Neuronal stem cell (in vitro differentiated cells): ENCODE measurements at regions not wholly inside any gene's neighbourhood (a gene's known extent, or its start where the extent isn't known, plus 50 kb on each side); places are given as distances from the start of the nearest gene placed in this dataset.

Experiments
- DNase-seq: peaks from one replicate; pipeline ENCODE4 v3.0.0-alpha.2; 2013; ENCODE audit warnings: low spot score
- H2AFZ ChIP-seq: one replicate; pipeline ENCODE4 v1.6.1; 2013; ENCODE audit warnings: mild to moderate bottlenecking, low read length, inconsistent platforms
- H2AK5ac ChIP-seq: 2 replicates; pipeline ENCODE4 v1.6.1; 2013; ENCODE audit warnings: low read depth, mild to moderate bottlenecking, inconsistent platforms, low read length, moderate library complexity, mixed read lengths
- H2BK120ac ChIP-seq: 2 replicates; pipeline ENCODE4 v1.6.1; 2013; ENCODE audit warnings: low read depth, mild to moderate bottlenecking, inconsistent platforms, low read length, moderate library complexity, mixed read lengths
- H2BK12ac ChIP-seq: one replicate; pipeline ENCODE4 v1.6.1; 2013; ENCODE audit warnings: low read length, inconsistent platforms
- H2BK15ac ChIP-seq: 2 replicates; pipeline ENCODE4 v1.6.1; 2013; ENCODE audit warnings: mild to moderate bottlenecking, low read length, inconsistent platforms, mixed read lengths
- H2BK5ac ChIP-seq: one replicate; pipeline ENCODE4 v1.6.1; 2013; ENCODE audit warnings: inconsistent platforms, mild to moderate bottlenecking, low read length, moderate library complexity
- H3K14ac ChIP-seq: one replicate; pipeline ENCODE4 v1.6.1; 2013; ENCODE audit warnings: low read length, inconsistent platforms
- H3K18ac ChIP-seq: 2 replicates; pipeline ENCODE4 v1.6.1; 2013; ENCODE audit warnings: low read length, inconsistent platforms
- H3K23ac ChIP-seq: 2 replicates; pipeline ENCODE4 v1.6.1; 2013; ENCODE audit warnings: low read depth, mild to moderate bottlenecking, mixed read lengths, low read length, inconsistent platforms; ENCODE audit not compliant: poor library complexity
- H3K27ac ChIP-seq: replicated peaks from 3 replicates; pipeline ENCODE4 v1.5.1; 2013; ENCODE audit warnings: low read length, inconsistent platforms
- H3K27me3 ChIP-seq, 3 experiments: 2 replicates each; pipeline ENCODE4 v1.6.1; 2013; ENCODE audit warnings: low read length in 3 of 3, mild to moderate bottlenecking in 2 of 3, inconsistent platforms in 1 of 3, low read depth in 1 of 3, mixed read lengths in 1 of 3, moderate library complexity in 1 of 3; ENCODE audit not compliant: control insufficient read depth in 3 of 3, insufficient read depth in 3 of 3
- H3K36me3 ChIP-seq, 2 donors: replicated peaks in 1 of 2; 2 replicates each; pipeline ENCODE4 v1.6.1; 2013; ENCODE audit warnings: low read length in 2 of 2; ENCODE audit not compliant: control insufficient read depth in 2 of 2, insufficient read depth in 2 of 2
- H3K4ac ChIP-seq: 2 replicates; pipeline ENCODE4 v1.6.1; 2013; ENCODE audit warnings: inconsistent platforms, mild to moderate bottlenecking, low read length, moderate library complexity
- H3K4me1 ChIP-seq, 2 donors: 1 replicate in 1 of 2; 2 replicates in 1 of 2; pipeline ENCODE4 v1.6.1; 2013; ENCODE audit warnings: low read length in 2 of 2, low read depth in 1 of 2; ENCODE audit not compliant: control insufficient read depth in 2 of 2, insufficient read depth in 1 of 2
- H3K4me2 ChIP-seq: one replicate; pipeline ENCODE4 v1.6.1; 2013; ENCODE audit warnings: mild to moderate bottlenecking, low read length, inconsistent platforms; ENCODE audit not compliant: insufficient read depth, poor library complexity, severe bottlenecking
- H3K4me3 ChIP-seq, 2 donors: 2 replicates each; pipeline ENCODE4 v1.5.1; 2013; ENCODE audit warnings: low read length in 2 of 2, mild to moderate bottlenecking in 2 of 2, inconsistent platforms in 1 of 2, moderate library complexity in 1 of 2
- H3K79me1 ChIP-seq: one replicate; pipeline ENCODE4 v1.6.1; 2013; ENCODE audit warnings: low read depth, mild to moderate bottlenecking, inconsistent platforms, low read length, moderate library complexity
- H3K9ac ChIP-seq: one replicate; pipeline ENCODE4 v1.6.1; 2013; ENCODE audit warnings: mild to moderate bottlenecking, low read depth, low read length, inconsistent platforms; ENCODE audit not compliant: poor library complexity
- H3K9me3 ChIP-seq, 2 donors: replicated peaks in 1 of 2; 2 replicates each; pipeline versions ENCODE3 to v1.6.1; 2013; ENCODE audit warnings: low read length in 2 of 2, mild to moderate bottlenecking in 2 of 2, inconsistent platforms in 1 of 2, low read depth in 1 of 2, mixed read lengths in 1 of 2, moderate library complexity in 1 of 2; ENCODE audit not compliant: control insufficient read depth in 2 of 2, insufficient read depth in 1 of 2
- H4K8ac ChIP-seq: one replicate; pipeline ENCODE4 v1.6.1; 2013; ENCODE audit warnings: low read depth, mild to moderate bottlenecking, inconsistent platforms, low read length, moderate library complexity
- H4K91ac ChIP-seq: one replicate; pipeline ENCODE4 v1.6.1; 2013; ENCODE audit warnings: low read length, low read depth, mild to moderate bottlenecking, inconsistent platforms; ENCODE audit not compliant: poor library complexity
- WGBS, 2 donors: extraction: QIAGEN DNeasy Blood & Tissue Kit; methylation state at CpG; one replicate each; pipeline ENCODE4 v1.1.7; 2013; ENCODE audit warnings: missing lambda C conversion rate in 2 of 2, mixed read lengths in 1 of 2; ENCODE audit not compliant: insufficient read length in 2 of 2, insufficient replicate concordance in 1 of 2; ENCODE audit errors: extremely low coverage in 2 of 2; 5-methylcytosine and 5-hydroxymethylcytosine counted together

GRCh38 chr6:163971841-163972838 lies 557.6 kb downstream of the QKI start:
- no CpG with 5 or more reads among the region's 59 CpGs for WGBS, 2 donors

GRCh38 chr6:163970846-163971564 lies 556.5 kb downstream of the QKI start:
- H3K4me1 ChIP-seq = no peaks in the 10 kb centered on the region
- no peak for DNase-seq
- no peak overlapping the region for H2BK5ac ChIP-seq
- no peak overlapping the region for H4K8ac ChIP-seq
- no peak overlapping the region for H3K4ac ChIP-seq
- no peak overlapping the region for H2BK15ac ChIP-seq
- no peaks in the 10 kb centered on the region for H3K27me3 ChIP-seq
- H3K4me2 ChIP-seq = no peak overlapping the region
- H2AFZ ChIP-seq = no peak overlapping the region
- H3K79me1 ChIP-seq = no peaks in the 10 kb centered on the region
- no peak overlapping the region for H3K27ac ChIP-seq
- no peak overlapping the region for H2BK120ac ChIP-seq
- H3K18ac ChIP-seq = peak overlapping the region; percentile 73
- H3K36me3 ChIP-seq = no peaks in the 10 kb centered on the region
- H2AK5ac ChIP-seq = no peak overlapping the region
- no peak overlapping the region for H3K4me3 ChIP-seq
- no peak overlapping the region for H4K91ac ChIP-seq
- WGBS, 2 donors = no CpG with 5 or more reads among the region's 13 CpGs
- H3K9me3 ChIP-seq = peaks cover 0 to 5% of the 10 kb centered on the region in 2 donors
- H3K14ac ChIP-seq = no peak overlapping the region
- no peak overlapping the region for H3K9ac ChIP-seq
- no peak overlapping the region for H3K23ac ChIP-seq
- H2BK12ac ChIP-seq = no peak overlapping the region

More at GRCh38 chr6:163971841-163972838, 557.6 kb downstream of the QKI start:
- Histone ChIP-seq H3K27me3 (no peaks in the 10 kb centered on the region), H4K91ac (no peak overlapping the region), H2BK15ac (peak overlapping the region; percentile 15), H2BK12ac (peak overlapping the region; percentile 95), H3K4me2 (no peak overlapping the region), H2BK5ac (peak overlapping the region; percentile 71), H3K79me1 (no peaks in the 10 kb centered on the region), H3K9ac (no peak overlapping the region), H3K9me3 (peaks cover 0 to 5% of the 10 kb centered on the region in 2 donors), H2AFZ (no peak overlapping the region), H3K4me3 (peak overlapping the region in 1 of 2 donors; percentile 59), H2AK5ac (peak overlapping the region; percentile 83), H3K4ac (peak overlapping the region; percentile 37), H3K18ac (peak overlapping the region; percentile 72), H3K4me1 (no peaks in the 10 kb centered on the region), H3K23ac (no peak overlapping the region), H2BK120ac (peak overlapping the region; percentile 92), H3K27ac (no peak overlapping the region), H3K14ac (no peak overlapping the region), H4K8ac (no peak overlapping the region), H3K36me3 (no peaks in the 10 kb centered on the region)
- no peak for DNase-seq

- no peak for DNase-seq
- Histone ChIP-seq H3K9ac (no peak overlapping the region), H2BK5ac (no peak overlapping the region), H3K79me1 (no peaks in the 10 kb centered on the region), H2AK5ac (no peak overlapping the region), H2AFZ (peak overlapping the region; percentile 60), H3K23ac (no peak overlapping the region), H4K91ac (no peak overlapping the region), H3K9me3 (no peaks in the 10 kb centered on the region), H3K18ac (no peak overlapping the region), H2BK120ac (no peak overlapping the region), H3K4ac (no peak overlapping the region), H2BK15ac (no peak overlapping the region), H3K4me1 (peaks cover 0 to 8% of the 10 kb centered on the region in 2 donors), H3K27me3 (no peaks in the 10 kb centered on the region), H3K36me3 (no peaks in the 10 kb centered on the region), H2BK12ac (no peak overlapping the region), H3K4me3 (no peak overlapping the region), H3K27ac (no peak overlapping the region), H3K14ac (no peak overlapping the region), H4K8ac (no peak overlapping the region), H3K4me2 (no peak overlapping the region)
- no CpG with 5 or more reads among the region's 14 CpGs for WGBS, 2 donors
Measured at GRCh38 chr6:163965426-163966348, 551.2 kb downstream of the QKI start.
